Tibial artery (tissue), 4 donors: ENCODE measurements at regions not wholly inside any gene's neighbourhood (a gene's known extent, or its start where the extent isn't known, plus 50 kb on each side); places are given as distances from the start of the nearest gene placed in this dataset.
"Not testable (repeated sequence)": the region's sequence is repeated elsewhere in the genome, so short reads cannot be mapped to it uniquely, and the experiment has no call there.

Source experiments
- DNase-seq, 2 donors: peaks; one replicate each; pipeline ENCODE4 v3.0.0-alpha.2; 2019
- H3K27ac ChIP-seq, 2 donors: fragments of 200-600 bp; sonication (generic) in 1 of 2; 1 replicate in 1 of 2; 2 replicates in 1 of 2; pipeline ENCODE4 v1.5.1; 2018 to 2019; ENCODE audit warnings: mild to moderate bottlenecking in 1 of 2
- H3K27me3 ChIP-seq, 2 donors: fragments of 200-600 bp; sonication (generic) in 1 of 2; one replicate each; pipeline versions ENCODE4 v1.5.1 to v1.6.0; 2016 to 2019
- H3K36me3 ChIP-seq, 3 donors: fragments of 200-600 bp; sonication (generic) in 2 of 3; one replicate each; pipeline ENCODE4 v1.5.1; 2016 to 2019; ENCODE audit warnings: mild to moderate bottlenecking in 2 of 3
- H3K4me1 ChIP-seq, 4 donors: fragments of 200-600 bp; sonication (generic) in 2 of 4; 1 replicate in 3 of 4; 2 replicates in 1 of 4; pipeline ENCODE4 v1.5.1; 2016 to 2019
- H3K4me3 ChIP-seq, 2 donors: fragments of 200-600 bp; sonication (generic) in 1 of 2; 1 replicate in 1 of 2; 2 replicates in 1 of 2; pipeline ENCODE4 v1.5.1; 2018 to 2019; ENCODE audit warnings: mild to moderate bottlenecking in 2 of 2
- H3K9me3 ChIP-seq, 3 donors: fragments of 200-600 bp; sonication (generic) in 1 of 3; one replicate each; pipeline ENCODE4 v1.5.1; 2016 to 2019
- intact Hi-C: fragments of 100-400 bp; cut with DNase I; formaldehyde crosslinking; loops from one replicate; pipeline ENCODE4 v1.15.0; 2023; ENCODE audit warnings: low total_unique reads
- TF ChIP-seq, protein P1 (sequence below), 2 experiments: fragments of 200-600 bp in 1 of 2; fragments of 450-650 bp in 1 of 2; IDR thresholded peaks; one replicate each; pipeline ENCODE4 v1.5.1; 2017 to 2019; ENCODE audit warnings: antibody characterized with exemption in 2 of 2, mild to moderate bottlenecking in 1 of 2, moderate library complexity in 1 of 2

GRCh38 chr20:39961637-39962244, 727.3 kb downstream of the MAFB start:
- H3K4me1 ChIP-seq: peaks cover 0 to 12% (median 0%) of the 10 kb centered on the region in 4 donors
- H3K4me3 ChIP-seq: no peak overlapping the region
- H3K27ac ChIP-seq: no peak overlapping the region
- no peaks in the 10 kb centered on the region for H3K9me3 ChIP-seq
- TF ChIP-seq, protein P1, sequence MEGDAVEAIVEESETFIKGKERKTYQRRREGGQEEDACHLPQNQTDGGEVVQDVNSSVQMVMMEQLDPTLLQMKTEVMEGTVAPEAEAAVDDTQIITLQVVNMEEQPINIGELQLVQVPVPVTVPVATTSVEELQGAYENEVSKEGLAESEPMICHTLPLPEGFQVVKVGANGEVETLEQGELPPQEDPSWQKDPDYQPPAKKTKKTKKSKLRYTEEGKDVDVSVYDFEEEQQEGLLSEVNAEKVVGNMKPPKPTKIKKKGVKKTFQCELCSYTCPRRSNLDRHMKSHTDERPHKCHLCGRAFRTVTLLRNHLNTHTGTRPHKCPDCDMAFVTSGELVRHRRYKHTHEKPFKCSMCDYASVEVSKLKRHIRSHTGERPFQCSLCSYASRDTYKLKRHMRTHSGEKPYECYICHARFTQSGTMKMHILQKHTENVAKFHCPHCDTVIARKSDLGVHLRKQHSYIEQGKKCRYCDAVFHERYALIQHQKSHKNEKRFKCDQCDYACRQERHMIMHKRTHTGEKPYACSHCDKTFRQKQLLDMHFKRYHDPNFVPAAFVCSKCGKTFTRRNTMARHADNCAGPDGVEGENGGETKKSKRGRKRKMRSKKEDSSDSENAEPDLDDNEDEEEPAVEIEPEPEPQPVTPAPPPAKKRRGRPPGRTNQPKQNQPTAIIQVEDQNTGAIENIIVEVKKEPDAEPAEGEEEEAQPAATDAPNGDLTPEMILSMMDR (IDR thresholded peaks at IDR 0.05): no peak
- no peaks in the 10 kb centered on the region for H3K27me3 ChIP-seq
- no peaks in the 10 kb centered on the region for H3K36me3 ChIP-seq
- intact Hi-C loops: no loop called here
- DNase-seq: no peak

DNA sequence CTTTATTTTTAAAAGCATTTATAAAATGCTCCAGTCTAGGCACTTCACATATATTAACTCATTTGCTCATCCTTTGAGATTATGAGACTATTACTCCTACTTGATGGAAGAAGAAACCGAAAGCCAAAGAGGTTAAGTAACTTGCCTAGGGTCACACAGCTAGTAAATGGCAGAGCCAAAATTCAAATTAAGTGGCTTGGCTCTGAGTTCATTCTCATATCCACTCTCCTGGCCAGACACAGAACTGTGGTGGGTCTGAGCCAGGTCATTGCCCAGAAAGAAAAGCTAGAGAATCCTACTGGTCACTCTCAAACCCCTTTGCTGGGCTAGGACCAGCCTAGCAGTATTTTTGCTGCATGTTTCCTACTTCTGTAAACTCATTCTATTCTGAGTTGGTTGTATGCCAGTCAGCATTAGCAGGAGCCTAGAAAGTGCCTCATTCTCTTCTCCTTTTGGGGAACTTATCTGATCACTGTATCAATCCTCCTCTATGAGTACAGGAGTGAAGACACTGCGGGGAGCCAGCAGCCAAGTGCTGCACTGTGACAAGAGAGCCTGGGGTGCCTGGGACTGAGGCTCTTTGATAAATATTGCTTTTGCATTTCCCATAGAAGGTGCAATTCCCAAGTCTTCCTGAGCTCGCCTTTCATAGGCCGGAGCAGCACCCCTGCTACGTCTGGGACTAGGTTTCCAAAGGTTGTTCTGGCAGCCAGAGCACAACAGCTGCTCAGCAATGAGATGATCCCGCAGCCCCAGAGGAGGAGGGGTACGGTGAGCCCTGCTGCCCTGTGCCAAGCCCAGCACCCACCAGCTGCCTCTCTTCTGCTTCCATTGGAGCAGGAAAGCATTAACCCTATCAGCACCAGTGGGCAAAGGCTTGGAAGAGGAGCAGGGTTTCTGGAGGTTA, 728.3 kb downstream of the MAFB start:
- Histone ChIP-seq H3K9me3 (no peaks in the 10 kb centered on the region), H3K4me1 (peaks cover 0 to 12% (median 0%) of the 10 kb centered on the region in 4 donors), H3K27ac (no peak overlapping the region), H3K27me3 (no peaks in the 10 kb centered on the region), H3K36me3 (no peaks in the 10 kb centered on the region), H3K4me3 (no peak overlapping the region)
- intact Hi-C loops: no loop called here
- TF ChIP-seq, protein P1 (IDR thresholded peaks at IDR 0.05): no peak
- no peak for DNase-seq

DNA sequence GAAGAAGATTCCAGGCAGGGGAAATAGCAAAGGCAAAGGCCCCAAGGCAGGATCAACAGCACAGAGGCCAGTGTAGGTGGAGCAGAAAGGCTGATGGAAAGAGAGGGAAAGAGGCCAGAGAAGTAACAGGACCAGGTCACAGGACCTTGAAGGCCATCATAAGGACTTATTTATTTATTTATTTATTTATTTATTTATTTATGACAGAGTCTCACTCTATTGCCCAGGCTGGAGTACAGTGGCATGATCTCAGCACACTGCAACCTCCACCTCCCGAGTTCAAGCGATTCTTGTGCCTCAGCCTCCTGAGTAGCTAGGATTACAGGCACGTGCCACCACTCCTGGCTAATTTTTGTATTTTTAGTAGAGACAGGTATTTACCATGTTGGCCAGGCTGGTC, 731.1 kb downstream of the MAFB start:
- peaks cover 0 to 12% (median 0%) of the 10 kb centered on the region in 4 donors for H3K4me1 ChIP-seq
- DNase-seq, H3K4me3 ChIP-seq, H3K9me3 ChIP-seq, H3K27me3 ChIP-seq, H3K27ac ChIP-seq, intact Hi-C loops, H3K36me3 ChIP-seq: not testable (repeated sequence)

DNA sequence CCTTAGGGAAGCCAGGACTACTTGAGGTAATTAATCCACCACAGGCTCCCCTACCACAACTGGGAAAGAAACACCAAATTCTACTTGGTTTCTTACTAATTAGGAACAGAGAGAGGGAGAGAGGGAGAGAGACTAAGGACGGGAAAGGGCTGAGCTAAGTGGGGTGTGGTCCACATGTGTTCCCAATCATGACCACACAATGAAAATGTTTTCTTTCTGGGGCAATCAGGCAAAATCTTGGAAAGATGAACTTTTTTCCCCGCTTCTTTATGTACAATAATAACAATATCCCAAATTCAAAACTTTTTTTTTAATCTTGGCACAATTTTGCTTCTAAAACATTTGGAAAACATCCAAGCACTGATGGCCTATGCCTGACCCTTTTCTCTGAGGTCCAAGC, 734.4 kb downstream of the MAFB start:
- Histone ChIP-seq H3K27ac (no peak overlapping the region), H3K36me3 (no peaks in the 10 kb centered on the region), H3K9me3 (no peaks in the 10 kb centered on the region), H3K27me3 (no peaks in the 10 kb centered on the region), H3K4me1 (no peaks in the 10 kb centered on the region), H3K4me3 (no peak overlapping the region)
- intact Hi-C loops: no loop called here
- TF ChIP-seq, protein P1 (IDR thresholded peaks at IDR 0.05): no peak
- no peak for DNase-seq

DNA sequence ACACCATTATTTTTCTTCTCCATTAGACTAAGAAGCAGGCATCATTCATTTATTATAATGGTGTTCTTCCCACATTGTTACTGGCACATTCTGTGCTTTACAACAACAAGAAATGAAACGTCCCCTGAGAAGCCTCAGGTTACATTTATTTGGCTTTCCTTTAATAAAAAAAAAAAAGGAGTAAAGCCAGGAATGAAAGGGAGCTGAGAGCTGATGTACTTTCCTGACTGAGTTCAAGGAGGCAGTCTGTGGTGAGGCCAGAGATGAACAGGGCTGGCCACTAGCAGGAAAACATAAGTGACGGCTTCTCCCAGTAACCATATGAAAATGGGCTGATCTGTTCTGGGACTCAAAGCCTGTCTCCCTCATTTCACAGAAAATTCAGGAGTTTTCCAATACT, 742.1 kb downstream of the MAFB start:
- Histone ChIP-seq H3K27ac (no peak overlapping the region), H3K9me3 (no peaks in the 10 kb centered on the region), H3K36me3 (no peaks in the 10 kb centered on the region), H3K4me3 (no peak overlapping the region), H3K4me1 (no peaks in the 10 kb centered on the region), H3K27me3 (no peaks in the 10 kb centered on the region)
- TF ChIP-seq, protein P1 (IDR thresholded peaks at IDR 0.05): no peak
- DNase-seq: no peak
- intact Hi-C loops: no loop called here
